Aorta (tissue), 5 donors: ENCODE measurements at regions not wholly inside any gene's neighbourhood (a gene's known extent, or its start where the extent isn't known, plus 50 kb on each side); places are given as distances from the start of the nearest gene placed in this dataset.

Experiments used
- ATAC-seq: fragments of 200-7000 bp; cut with Tn5 transposase; one replicate; pipeline ENCODE4 v1.9.1; 2022; ENCODE audit warnings: moderate library complexity; ENCODE audit not compliant: low FRiP score
- DNase-seq, 2 donors: peaks; one replicate each; pipeline ENCODE4 v3.0.0-alpha.2; 2020
- H3K27ac ChIP-seq, 2 donors: one replicate each; pipeline ENCODE4 v1.5.1; 2013; ENCODE audit warnings: low read length in 2 of 2, mild to moderate bottlenecking in 2 of 2, moderate library complexity in 2 of 2, control low read depth in 1 of 2, inconsistent platforms in 1 of 2, low read depth in 1 of 2
- H3K27me3 ChIP-seq, 2 donors: one replicate each; pipeline ENCODE4 v1.6.1; 2013; ENCODE audit warnings: control low read depth in 1 of 2, low read length in 1 of 2, mild to moderate bottlenecking in 1 of 2, moderate library complexity in 1 of 2; ENCODE audit not compliant: insufficient read depth in 2 of 2, control insufficient read depth in 1 of 2
- H3K36me3 ChIP-seq, 2 donors: one replicate each; pipeline ENCODE4 v1.6.1; 2013; ENCODE audit warnings: control low read depth in 1 of 2, low read length in 1 of 2, mild to moderate bottlenecking in 1 of 2; ENCODE audit not compliant: insufficient read depth in 2 of 2, control insufficient read depth in 1 of 2
- H3K4me1 ChIP-seq, 2 donors: one replicate each; pipeline ENCODE4 v1.6.1; 2013; ENCODE audit warnings: low read length in 2 of 2, control low read depth in 1 of 2, mild to moderate bottlenecking in 1 of 2, moderate library complexity in 1 of 2; ENCODE audit not compliant: insufficient read depth in 2 of 2, control insufficient read depth in 1 of 2
- H3K4me3 ChIP-seq, 2 donors: one replicate each; pipeline ENCODE4 v1.5.1; 2013; ENCODE audit warnings: low read length in 2 of 2, control low read depth in 1 of 2, mild to moderate bottlenecking in 1 of 2
- H3K9me3 ChIP-seq: one replicate; pipeline ENCODE4 v1.6.1; 2013; ENCODE audit warnings: mild to moderate bottlenecking, low read length; ENCODE audit not compliant: control insufficient read depth
- WGBS, 2 donors: extraction: QIAGEN DNeasy Blood & Tissue Kit; methylation state at CpG; one replicate each; pipeline ENCODE4 v1.1.7; 2013; 5-methylcytosine and 5-hydroxymethylcytosine counted together
- intact Hi-C, 2 donors: fragments of 100-400 bp; cut with DNase I; formaldehyde crosslinking; loops; one replicate each; pipeline versions ENCODE4 v1.14.2 to v1.15.0; 2022
- donor health status: healthy with polysubstance abuse.
- donor health status: Bipolar disorder and iron deficiency.
- donor health status: DM: no; HTN: no; CAD: no.
- donor health status: DM: no; HTN: no; CAD: no.
- donor health status: DM: yes; HTN: yes; CAD: no.

GRCh38 chr14:39582028-39582654 is 149.9 kb upstream of the FBXO33 start:
- H3K4me3 ChIP-seq: no peak overlapping the region
- H3K27ac ChIP-seq: no peak overlapping the region
- DNase-seq (no peak), ATAC-seq (no peak)
- no peaks in the 10 kb centered on the region for H3K9me3 ChIP-seq
- intact Hi-C loops: no loop called here
- no peaks in the 10 kb centered on the region for H3K36me3 ChIP-seq
- 22 to 24% methylated on average over 2 of the region's 2 CpGs for WGBS, 2 donors
- H3K4me1 ChIP-seq: no peaks in the 10 kb centered on the region
- no peaks in the 10 kb centered on the region for H3K27me3 ChIP-seq

- Histone ChIP-seq H3K4me1 (no peaks in the 10 kb centered on the region), H3K36me3 (no peaks in the 10 kb centered on the region), H3K9me3 (no peaks in the 10 kb centered on the region), H3K4me3 (no peak overlapping the region), H3K27ac (no peak overlapping the region), H3K27me3 (no peaks in the 10 kb centered on the region)
- DNase-seq (no peak), ATAC-seq (no peak)
- intact Hi-C loops: no loop called here
- WGBS, 2 donors: 6 to 12% methylated on average over 2 of the region's 2 CpGs
Observed at GRCh38 chr14:39581474-39581873, 149.2 kb upstream of the FBXO33 start.

- H3K4me1 ChIP-seq: no peaks in the 10 kb centered on the region
- ATAC-seq: no peak
- 25 to 35% methylated on average over 1 of the region's 1 CpG for WGBS, 2 donors
Observed at GRCh38 chr14:39580696-39581095, 148.5 kb upstream of the FBXO33 start.

GRCh38 chr14:39576736-39577135 is 144.5 kb upstream of the FBXO33 start:
- Histone ChIP-seq H3K4me1 (no peaks in the 10 kb centered on the region), H3K27me3 (no peaks in the 10 kb centered on the region), H3K36me3 (no peaks in the 10 kb centered on the region), H3K27ac (no peak overlapping the region), H3K4me3 (no peak overlapping the region), H3K9me3 (no peaks in the 10 kb centered on the region)
- no peak for ATAC-seq
- WGBS, 2 donors: 89 to 90% methylated on average over 1 of the region's 1 CpG
- no peak for DNase-seq
- intact Hi-C loops: no loop called here

More at GRCh38 chr14:39580696-39581095, 148.5 kb upstream of the FBXO33 start:
- Histone ChIP-seq H3K27ac (no peak overlapping the region), H3K4me3 (no peak overlapping the region), H3K27me3 (no peaks in the 10 kb centered on the region), H3K36me3 (no peaks in the 10 kb centered on the region), H3K9me3 (no peaks in the 10 kb centered on the region)
- no peak for DNase-seq
- intact Hi-C loops: no loop called here

GRCh38 chr14:39576258-39576657 is 144.0 kb upstream of the FBXO33 start:
- no peak for DNase-seq
- intact Hi-C loops: no loop called here
- Histone ChIP-seq H3K9me3 (no peaks in the 10 kb centered on the region), H3K4me3 (no peak overlapping the region), H3K4me1 (no peaks in the 10 kb centered on the region), H3K27ac (no peak overlapping the region), H3K36me3 (no peaks in the 10 kb centered on the region), H3K27me3 (no peaks in the 10 kb centered on the region)
- no peak for ATAC-seq

GRCh38 chr14:39568809-39569538 is 136.7 kb upstream of the FBXO33 start:
- DNase-seq: no peak
- H3K36me3 ChIP-seq: no peaks in the 10 kb centered on the region
- intact Hi-C loops: no loop called here
- 14 to 18% methylated on average over 4 of the region's 4 CpGs for WGBS, 2 donors
- H3K27ac ChIP-seq: no peak overlapping the region
- H3K4me1 ChIP-seq: peaks cover 0 to 1% of the 10 kb centered on the region in 2 donors
- no peaks in the 10 kb centered on the region for H3K27me3 ChIP-seq
- no peaks in the 10 kb centered on the region for H3K9me3 ChIP-seq
- H3K4me3 ChIP-seq: no peak overlapping the region
- no peak for ATAC-seq

- ATAC-seq: no peak
- no peaks in the 10 kb centered on the region for H3K36me3 ChIP-seq
- no peak for DNase-seq
- H3K9me3 ChIP-seq: no peaks in the 10 kb centered on the region
- peaks cover 1 to 4% of the 10 kb centered on the region in 2 donors for H3K4me1 ChIP-seq
- 65 to 66% methylated on average over 2 of the region's 2 CpGs for WGBS, 2 donors
- H3K4me3 ChIP-seq: no peak overlapping the region
- intact Hi-C loops: no loop called here
- H3K27me3 ChIP-seq: no peaks in the 10 kb centered on the region
- H3K27ac ChIP-seq: no peak overlapping the region
Observed at GRCh38 chr14:39566795-39567194, 134.6 kb upstream of the FBXO33 start.

- ATAC-seq: no peak
- peaks cover 0 to 4% of the 10 kb centered on the region in 2 donors for H3K4me1 ChIP-seq
- WGBS, 2 donors: 3 to 7% methylated on average over 1 of the region's 1 CpG
- intact Hi-C loops: no loop called here
- no peak for DNase-seq
- no peak overlapping the region for H3K27ac ChIP-seq
- no peaks in the 10 kb centered on the region for H3K27me3 ChIP-seq
- H3K9me3 ChIP-seq: no peaks in the 10 kb centered on the region
- H3K36me3 ChIP-seq: no peaks in the 10 kb centered on the region
- no peak overlapping the region for H3K4me3 ChIP-seq
Observed at GRCh38 chr14:39563361-39563760, 131.1 kb upstream of the FBXO33 start.

- Histone ChIP-seq H3K36me3 (no peaks in the 10 kb centered on the region), H3K4me3 (no peak overlapping the region), H3K4me1 (peaks cover 0 to 4% of the 10 kb centered on the region in 2 donors), H3K27ac (no peak overlapping the region), H3K9me3 (peaks cover 2% of the 10 kb centered on the region), H3K27me3 (no peaks in the 10 kb centered on the region)
- no peak for ATAC-seq
- no peak for DNase-seq
- 79 to 80% methylated on average over 2 of the region's 2 CpGs for WGBS, 2 donors
- intact Hi-C loops: no loop called here
Observed at GRCh38 chr14:39562175-39562574, 129.9 kb upstream of the FBXO33 start.
